HL-60 (cell line): ENCODE measurements at regions not wholly inside any gene's neighbourhood (a gene's known extent, or its start where the extent isn't known, plus 50 kb on each side); places are given as distances from the start of the nearest gene placed in this dataset.

ENCODE experiments used
- CTCF ChIP-seq: IDR thresholded peaks from one replicate; pipeline ENCODE4 v1.5.1; 2011; ENCODE audit warnings: low read length, control low read depth, inconsistent platforms; ENCODE audit not compliant: insufficient read depth
- GABPA ChIP-seq: IDR thresholded peaks from 2 replicates; pipeline ENCODE4 v1.6.1; 2012; ENCODE audit warnings: low read depth
- POLR2AphosphoS5 ChIP-seq: IDR thresholded peaks from 2 replicates; pipeline ENCODE4 v1.6.1; 2012; ENCODE audit warnings: low read depth
- SPI1 ChIP-seq: IDR thresholded peaks from 2 replicates; pipeline ENCODE4 v1.6.1; 2012; ENCODE audit warnings: low read depth, mild to moderate bottlenecking, borderline replicate concordance
- TF ChIP-seq, protein P1 (sequence below): IDR thresholded peaks from 2 replicates; pipeline ENCODE4 v1.6.1; 2012; ENCODE audit warnings: low read depth; ENCODE audit not compliant: insufficient replicate concordance

DNA sequence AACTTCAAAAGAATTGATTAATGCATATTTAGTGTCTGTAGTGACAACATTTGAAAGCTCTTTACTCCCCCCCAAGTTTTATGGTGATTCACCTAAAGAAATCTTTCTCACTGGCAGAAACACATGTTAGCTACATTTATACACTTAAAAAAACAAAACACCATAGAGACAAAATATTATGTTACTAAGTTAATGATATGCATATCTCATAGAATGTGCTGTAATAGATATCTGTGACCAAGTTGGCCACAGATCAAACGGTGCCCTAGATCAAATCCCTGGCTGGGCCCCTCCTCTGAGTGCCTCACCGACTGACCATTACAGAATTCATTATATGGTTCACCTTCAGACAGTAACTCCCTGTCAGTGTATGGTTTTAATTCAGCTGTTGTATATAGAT is 322.1 kb upstream of the LYPLAL1 start:
- TF ChIP-seq CTCF (no peak), POLR2AphosphoS5 (no peak), GABPA (no peak), SPI1 (no peak)
- TF ChIP-seq, protein P1, sequence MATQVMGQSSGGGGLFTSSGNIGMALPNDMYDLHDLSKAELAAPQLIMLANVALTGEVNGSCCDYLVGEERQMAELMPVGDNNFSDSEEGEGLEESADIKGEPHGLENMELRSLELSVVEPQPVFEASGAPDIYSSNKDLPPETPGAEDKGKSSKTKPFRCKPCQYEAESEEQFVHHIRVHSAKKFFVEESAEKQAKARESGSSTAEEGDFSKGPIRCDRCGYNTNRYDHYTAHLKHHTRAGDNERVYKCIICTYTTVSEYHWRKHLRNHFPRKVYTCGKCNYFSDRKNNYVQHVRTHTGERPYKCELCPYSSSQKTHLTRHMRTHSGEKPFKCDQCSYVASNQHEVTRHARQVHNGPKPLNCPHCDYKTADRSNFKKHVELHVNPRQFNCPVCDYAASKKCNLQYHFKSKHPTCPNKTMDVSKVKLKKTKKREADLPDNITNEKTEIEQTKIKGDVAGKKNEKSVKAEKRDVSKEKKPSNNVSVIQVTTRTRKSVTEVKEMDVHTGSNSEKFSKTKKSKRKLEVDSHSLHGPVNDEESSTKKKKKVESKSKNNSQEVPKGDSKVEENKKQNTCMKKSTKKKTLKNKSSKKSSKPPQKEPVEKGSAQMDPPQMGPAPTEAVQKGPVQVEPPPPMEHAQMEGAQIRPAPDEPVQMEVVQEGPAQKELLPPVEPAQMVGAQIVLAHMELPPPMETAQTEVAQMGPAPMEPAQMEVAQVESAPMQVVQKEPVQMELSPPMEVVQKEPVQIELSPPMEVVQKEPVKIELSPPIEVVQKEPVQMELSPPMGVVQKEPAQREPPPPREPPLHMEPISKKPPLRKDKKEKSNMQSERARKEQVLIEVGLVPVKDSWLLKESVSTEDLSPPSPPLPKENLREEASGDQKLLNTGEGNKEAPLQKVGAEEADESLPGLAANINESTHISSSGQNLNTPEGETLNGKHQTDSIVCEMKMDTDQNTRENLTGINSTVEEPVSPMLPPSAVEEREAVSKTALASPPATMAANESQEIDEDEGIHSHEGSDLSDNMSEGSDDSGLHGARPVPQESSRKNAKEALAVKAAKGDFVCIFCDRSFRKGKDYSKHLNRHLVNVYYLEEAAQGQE = no peak
